Activated B cell treated with CpG ODN at 0.5 μM for 24 hours (primary cell): ENCODE measurements at regions not wholly inside any gene's neighbourhood (a gene's known extent, or its start where the extent isn't known, plus 50 kb on each side); places are given as distances from the start of the nearest gene placed in this dataset.

Experiments used
- ATAC-seq: fragments of 200-7000 bp; cut with Tn5 transposase; one replicate; pipeline ENCODE4 v1.10.0; 2021; ENCODE audit warnings: low read depth, mild to moderate bottlenecking, moderate library complexity
- CTCF ChIA-PET: fragments of 350-600 bp; sonication (Branson Sonifier 250); formaldehyde crosslinking; loops from one replicate; lab custom pipeline; 2021; ENCODE audit warnings: antibody characterized with exemption; lab: Charles Lee
- POLR2A ChIA-PET: fragments of 350-600 bp; sonication (Branson Sonifier 250); formaldehyde crosslinking; loops from one replicate; lab custom pipeline; 2021; ENCODE audit warnings: antibody characterized with exemption; lab: Charles Lee
- DNase-seq: peaks from one replicate; pipeline ENCODE4 v3.0.0; 2022
- H3K27ac Mint-ChIP-seq: one replicate; pipeline ENCODE4 v1.8.0; 2020; ENCODE audit warnings: mixed read lengths
- H3K27me3 Mint-ChIP-seq: one replicate; pipeline ENCODE4 v1.8.0; 2021; ENCODE audit warnings: mixed read lengths
- H3K36me3 Mint-ChIP-seq: one replicate; pipeline ENCODE4 v1.8.0; 2021; ENCODE audit warnings: low read depth, mixed read lengths
- H3K4me1 Mint-ChIP-seq: one replicate; pipeline ENCODE4 v1.8.0; 2021; ENCODE audit warnings: mixed read lengths
- H3K4me3 Mint-ChIP-seq: one replicate; pipeline ENCODE4 v1.8.0; 2020; ENCODE audit warnings: mild to moderate bottlenecking, mixed read lengths
- H3K9me3 Mint-ChIP-seq: one replicate; pipeline ENCODE4 v1.8.0; 2020; ENCODE audit warnings: mixed read lengths
- CTCF ChIP-seq: fragments of 200-600 bp; IDR thresholded peaks from one replicate; pipeline ENCODE4 v1.8.0; 2022; ENCODE audit warnings: antibody characterized with exemption, mild to moderate bottlenecking
- intact Hi-C: fragments of 100-400 bp; cut with micrococcal nuclease; formaldehyde crosslinking; loops from one replicate; pipeline ENCODE4 v1.15.1; 2024

- Mint-ChIP-seq H3K27me3 (peaks cover 3% of the 10 kb centered on the region), H3K27ac (no peak overlapping the region), H3K4me3 (no peak overlapping the region), H3K9me3 (no peaks in the 10 kb centered on the region), H3K36me3 (no peaks in the 10 kb centered on the region), H3K4me1 (no peaks in the 10 kb centered on the region)
- no peak for TF ChIP-seq CTCF
- ChIA-PET POLR2A (no interaction called here), CTCF (no interaction called here)
- ATAC-seq (no peak), DNase-seq (no peak)
- intact Hi-C loops = no loop called here
These were observed 67.8 kb upstream of the GSE1 start for GRCh38 chr16:85545227-85545818.

GRCh38 chr16:85546585-85547447 is 66.3 kb upstream of the GSE1 start:
- Mint-ChIP-seq H3K27ac (no peak overlapping the region), H3K9me3 (no peaks in the 10 kb centered on the region), H3K4me3 (no peak overlapping the region), H3K27me3 (no peaks in the 10 kb centered on the region), H3K36me3 (no peaks in the 10 kb centered on the region), H3K4me1 (no peaks in the 10 kb centered on the region)
- DNase-seq (no peak), ATAC-seq (no peak)
- ChIA-PET POLR2A (interaction anchor here (0.7 kb wide), 1 partner anchor 27 kb away, joined by 5 read pairs; no protein-coding TSS in a partner anchor), CTCF (no interaction called here)
- intact Hi-C loops = no loop called here
- TF ChIP-seq CTCF = no peak

GRCh38 chr16:85548375-85548774 is 64.7 kb upstream of the GSE1 start:
- ChIA-PET CTCF (interaction anchor here (0.9 kb wide), 1 partner anchor 19 kb away, joined by 5 read pairs; no protein-coding TSS in a partner anchor), POLR2A (interaction anchor here (0.6 kb wide), 1 partner anchor 65 kb away, joined by 3 read pairs; the partner anchor contains the start of gene GSE1)
- DNase-seq = no peak
- Mint-ChIP-seq H3K27me3 (no peaks in the 10 kb centered on the region), H3K9me3 (no peaks in the 10 kb centered on the region), H3K27ac (no peak overlapping the region), H3K4me3 (no peak overlapping the region), H3K36me3 (no peaks in the 10 kb centered on the region), H3K4me1 (peaks cover 6% of the 10 kb centered on the region)
- intact Hi-C loops = no loop called here
- TF ChIP-seq CTCF = no peak
- ATAC-seq = no peak

- DNase-seq (no peak), ATAC-seq (no peak)
- no peaks in the 10 kb centered on the region for H3K9me3 Mint-ChIP-seq
- H3K27ac Mint-ChIP-seq = no peak overlapping the region
- no peak overlapping the region for H3K4me3 Mint-ChIP-seq
- no peak for TF ChIP-seq CTCF
- ChIA-PET CTCF (interaction anchor here (1.0 kb wide), 1 partner anchor 21 kb away, joined by 3 read pairs; no protein-coding TSS in a partner anchor), POLR2A (no interaction called here)
- intact Hi-C loops = loop anchor here (10.0 kb wide), 6 partner anchors 355 to 1945 kb away; partner anchors contain the start of genes FBXO31, HSBP1 and ZCCHC14
- H3K36me3 Mint-ChIP-seq = peaks cover 8% of the 10 kb centered on the region
- no peaks in the 10 kb centered on the region for H3K27me3 Mint-ChIP-seq
- peaks cover 14% of the 10 kb centered on the region for H3K4me1 Mint-ChIP-seq
These were observed 63.2 kb upstream of the GSE1 start for GRCh38 chr16:85549766-85550421.
